GM12873 (cell line): ENCODE measurements at regions not wholly inside any gene's neighbourhood (a gene's known extent, or its start where the extent isn't known, plus 50 kb on each side); places are given as distances from the start of the nearest gene placed in this dataset.

ENCODE experiments used
- CTCF ChIP-seq: IDR thresholded peaks from 2 replicates; pipeline ENCODE4 v1.5.1; 2012; ENCODE audit warnings: low read depth, mild to moderate bottlenecking, moderate library complexity, low read length, control low read depth; ENCODE audit not compliant: insufficient read depth; ENCODE audit errors: missing control alignments

GRCh38 chr2:163420604-163421003 lies 315.2 kb downstream of the FIGN start:
- no peak for TF ChIP-seq CTCF

GRCh38 chr2:163419000-163419830 lies 316.6 kb downstream of the FIGN start:
- no peak for TF ChIP-seq CTCF

- TF ChIP-seq CTCF, result no peak
Observed at GRCh38 chr2:163417596-163418337, 318.0 kb downstream of the FIGN start.

GRCh38 chr2:163414121-163414520 lies 321.7 kb downstream of the FIGN start:
- TF ChIP-seq CTCF, result no peak

- no peak for TF ChIP-seq CTCF
Observed at GRCh38 chr2:163407296-163407695, 328.5 kb downstream of the FIGN start.

- TF ChIP-seq CTCF, result no peak
Observed at GRCh38 chr2:163405298-163405697, 330.5 kb downstream of the FIGN start.

GRCh38 chr2:163401481-163401880 lies 334.3 kb downstream of the FIGN start:
- no peak for TF ChIP-seq CTCF
